HEK293 (cell line): ENCODE measurements at regions not wholly inside any gene's neighbourhood (a gene's known extent, or its start where the extent isn't known, plus 50 kb on each side); places are given as distances from the start of the nearest gene placed in this dataset.
A peak's percentile ranks its signal among the peaks of the same experiment; 100 is the strongest.

ENCODE experiments used
- BCL11A ChIP-seq: fragments of 450-650 bp; formaldehyde crosslinking; IDR thresholded peaks from 2 replicates; pipeline ENCODE4 v1.5.1; 2016; ENCODE audit warnings: low read depth, missing biosample characterization, missing genetic modification characterization
- CTCF ChIP-seq: fragments of 450-650 bp; formaldehyde crosslinking; IDR thresholded peaks from 2 replicates; pipeline ENCODE4 v1.5.1; 2016; ENCODE audit warnings: missing biosample characterization, missing genetic modification characterization
- MEIS1 ChIP-seq: sonication (generic); formaldehyde crosslinking; IDR thresholded peaks from 2 replicates; pipeline ENCODE4 v1.8.1; 2022; ENCODE audit warnings: missing genetic modification reagents, mild to moderate bottlenecking, borderline replicate concordance
- PRDM2 ChIP-seq: fragments of 450-650 bp; formaldehyde crosslinking; IDR thresholded peaks from 2 replicates; pipeline ENCODE4 v1.5.1; 2016; ENCODE audit warnings: missing biosample characterization, missing genetic modification characterization, borderline replicate concordance
- YY1 ChIP-seq: fragments of 450-650 bp; formaldehyde crosslinking; IDR thresholded peaks from 2 replicates; pipeline ENCODE4 v1.5.1; 2018; ENCODE audit warnings: missing biosample characterization, missing genetic modification characterization
- ZBTB7A ChIP-seq: fragments of 450-650 bp; formaldehyde crosslinking; IDR thresholded peaks from 2 replicates; pipeline ENCODE4 v1.5.1; 2016; ENCODE audit warnings: low read depth, missing biosample characterization, missing genetic modification characterization
- ZEB2 ChIP-seq: fragments of 450-650 bp; formaldehyde crosslinking; IDR thresholded peaks from 2 replicates; pipeline ENCODE4 v1.5.1; 2016; ENCODE audit warnings: missing biosample characterization, missing genetic modification characterization
- ZNF112 ChIP-seq: fragments of 450-650 bp; formaldehyde crosslinking; IDR thresholded peaks from 2 replicates; pipeline ENCODE4 v1.5.0; 2017; ENCODE audit warnings: missing biosample characterization, missing genetic modification characterization
- ZNF747 ChIP-seq: fragments of 450-650 bp; formaldehyde crosslinking; IDR thresholded peaks from 2 replicates; pipeline ENCODE4 v1.5.1; 2016; ENCODE audit warnings: missing biosample characterization, missing genetic modification characterization
- ZNF792 ChIP-seq: fragments of 450-650 bp; formaldehyde crosslinking; IDR thresholded peaks from 2 replicates; pipeline ENCODE4 v1.5.1; 2016; ENCODE audit warnings: missing biosample characterization, missing genetic modification characterization
- ZSCAN18 ChIP-seq: fragments of 450-650 bp; formaldehyde crosslinking; IDR thresholded peaks from 2 replicates; pipeline ENCODE4 v1.5.1; 2016; ENCODE audit warnings: missing biosample characterization, missing genetic modification characterization
- ZSCAN23 ChIP-seq: fragments of 450-650 bp; formaldehyde crosslinking; IDR thresholded peaks from 2 replicates; pipeline ENCODE4 v1.5.1; 2016; ENCODE audit warnings: missing biosample characterization, missing genetic modification characterization
- TF ChIP-seq, protein P1 (sequence below): fragments of 450-650 bp; formaldehyde crosslinking; IDR thresholded peaks from 2 replicates; pipeline ENCODE4 v1.5.1; 2016; ENCODE audit warnings: missing biosample characterization, missing genetic modification characterization

DNA sequence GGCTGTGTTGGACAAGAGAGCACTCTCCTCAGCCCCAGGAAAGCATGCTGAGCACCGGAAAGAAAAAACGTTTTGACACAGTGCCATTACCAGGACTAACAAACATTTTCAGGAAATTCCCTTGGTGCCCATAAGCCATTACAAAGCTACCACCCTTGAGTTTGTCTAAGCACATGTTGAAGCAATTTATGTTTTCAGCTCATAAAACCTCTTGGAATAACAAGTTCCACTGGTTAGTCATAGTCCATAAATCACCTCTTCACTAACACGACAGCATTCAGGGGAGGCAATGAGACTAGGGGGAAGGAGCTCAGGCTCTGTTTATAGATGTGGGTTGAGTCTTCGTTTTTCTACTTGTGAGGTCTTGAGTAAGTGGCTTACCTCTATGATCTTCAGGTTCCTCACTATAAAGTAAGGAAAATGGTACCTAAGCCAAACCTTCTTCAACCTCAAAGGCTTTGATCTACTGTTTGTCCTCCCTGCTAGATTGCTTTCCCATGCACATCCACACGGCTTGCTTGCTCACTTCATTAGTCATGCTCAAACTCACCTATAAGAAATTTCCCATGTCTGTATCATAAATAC lies 65.4 kb downstream of the DRD1 start:
- TF ChIP-seq ZBTB7A = peak; percentile 28; the same call in 1 of the 2 replicates
- TF ChIP-seq CTCF (tag by site-specific recombination) = no peak
- peak; percentile 99 for TF ChIP-seq ZEB2
- TF ChIP-seq, protein P1, sequence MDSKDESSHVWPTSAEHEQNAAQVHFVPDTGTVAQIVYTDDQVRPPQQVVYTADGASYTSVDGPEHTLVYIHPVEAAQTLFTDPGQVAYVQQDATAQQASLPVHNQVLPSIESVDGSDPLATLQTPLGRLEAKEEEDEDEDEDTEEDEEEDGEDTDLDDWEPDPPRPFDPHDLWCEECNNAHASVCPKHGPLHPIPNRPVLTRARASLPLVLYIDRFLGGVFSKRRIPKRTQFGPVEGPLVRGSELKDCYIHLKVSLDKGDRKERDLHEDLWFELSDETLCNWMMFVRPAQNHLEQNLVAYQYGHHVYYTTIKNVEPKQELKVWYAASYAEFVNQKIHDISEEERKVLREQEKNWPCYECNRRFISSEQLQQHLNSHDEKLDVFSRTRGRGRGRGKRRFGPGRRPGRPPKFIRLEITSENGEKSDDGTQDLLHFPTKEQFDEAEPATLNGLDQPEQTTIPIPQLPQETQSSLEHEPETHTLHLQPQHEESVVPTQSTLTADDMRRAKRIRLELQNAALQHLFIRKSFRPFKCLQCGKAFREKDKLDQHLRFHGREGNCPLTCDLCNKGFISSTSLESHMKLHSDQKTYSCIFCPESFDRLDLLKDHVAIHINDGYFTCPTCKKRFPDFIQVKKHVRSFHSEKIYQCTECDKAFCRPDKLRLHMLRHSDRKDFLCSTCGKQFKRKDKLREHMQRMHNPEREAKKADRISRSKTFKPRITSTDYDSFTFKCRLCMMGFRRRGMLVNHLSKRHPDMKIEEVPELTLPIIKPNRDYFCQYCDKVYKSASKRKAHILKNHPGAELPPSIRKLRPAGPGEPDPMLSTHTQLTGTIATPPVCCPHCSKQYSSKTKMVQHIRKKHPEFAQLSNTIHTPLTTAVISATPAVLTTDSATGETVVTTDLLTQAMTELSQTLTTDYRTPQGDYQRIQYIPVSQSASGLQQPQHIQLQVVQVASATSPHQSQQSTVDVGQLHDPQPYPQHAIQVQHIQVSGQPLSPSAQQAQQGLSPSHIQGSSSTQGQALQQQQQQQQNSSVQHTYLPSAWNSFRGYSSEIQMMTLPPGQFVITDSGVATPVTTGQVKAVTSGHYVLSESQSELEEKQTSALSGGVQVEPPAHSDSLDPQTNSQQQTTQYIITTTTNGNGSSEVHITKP = peak; percentile 96
- peak; percentile 96 for TF ChIP-seq ZSCAN18 (tag by site-specific recombination)
- peak; percentile 99 for TF ChIP-seq ZSCAN23 (tag by site-specific recombination)
- TF ChIP-seq PRDM2 (tag by site-specific recombination) = no peak
- peak; percentile 99 for TF ChIP-seq BCL11A (tag by site-specific recombination)
- TF ChIP-seq ZNF112 (tag by site-specific recombination) = no peak
- peak; percentile 78; the same call in 1 of the 2 replicates for TF ChIP-seq YY1
- peak; percentile 100 for TF ChIP-seq MEIS1
- no peak for TF ChIP-seq ZNF747
- TF ChIP-seq ZNF792 (tag by site-specific recombination) = no peak
